AG08395 (cell line): ENCODE measurements at regions not wholly inside any gene's neighbourhood (a gene's known extent, or its start where the extent isn't known, plus 50 kb on each side); places are given as distances from the start of the nearest gene placed in this dataset.
"Not testable (repeated sequence)": the region's sequence is repeated elsewhere in the genome, so short reads cannot be mapped to it uniquely, and the experiment has no call there.

ENCODE experiments used
- DNase-seq: peaks from one replicate; pipeline ENCODE4 v3.0.0; 2012; ENCODE audit warnings: mixed read lengths, low spot score

GRCh38 chr13:80173224-80173623 lies 167.7 kb downstream of the SPRY2 start:
- DNase-seq, result no peak

- DNase-seq, result no peak
Measured at GRCh38 chr13:80171096-80171495, 169.8 kb downstream of the SPRY2 start.

- DNase-seq, result peak; percentile 30
Measured at GRCh38 chr13:80168089-80168850, 172.7 kb downstream of the SPRY2 start.

DNA sequence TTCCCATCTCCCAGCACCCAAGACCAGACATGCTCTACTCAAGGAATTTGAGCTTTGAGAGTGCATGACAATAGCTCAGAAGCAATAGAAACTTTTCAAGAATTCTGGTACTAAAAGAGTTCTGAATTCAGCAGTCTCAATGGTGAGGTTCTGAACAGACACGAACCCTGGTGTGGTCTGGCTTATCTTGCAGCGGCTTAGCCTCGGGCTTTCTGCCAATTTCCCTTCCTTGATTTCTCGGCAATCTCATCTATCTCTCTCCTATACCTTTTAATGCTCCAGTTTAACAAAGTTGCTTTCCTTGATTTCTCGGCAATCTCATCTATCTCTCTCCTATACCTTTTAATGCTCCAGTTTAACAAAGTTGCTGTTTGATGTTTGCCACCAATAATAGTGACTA lies 174.6 kb downstream of the SPRY2 start:
- DNase-seq, result no peak

DNA sequence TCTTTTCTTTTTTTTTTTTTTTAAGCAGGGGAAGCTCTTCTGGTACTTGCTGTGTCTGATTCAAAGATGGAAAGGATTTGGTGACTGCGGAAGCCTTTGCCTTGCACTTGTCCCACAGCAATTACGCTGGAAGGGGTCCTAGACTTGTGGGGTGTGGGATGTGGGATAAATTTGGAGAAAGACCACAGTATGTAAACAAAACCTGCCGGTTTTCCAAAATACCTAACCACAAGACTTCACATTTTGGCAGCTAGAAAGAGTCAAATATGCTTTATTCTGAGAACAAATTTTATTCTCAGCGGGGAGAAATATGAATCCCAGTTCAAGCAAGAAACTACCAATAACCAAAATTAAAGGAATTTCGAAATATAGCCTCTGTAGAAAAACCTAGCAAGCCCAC lies 176.5 kb downstream of the SPRY2 start:
- DNase-seq, result no peak

DNA sequence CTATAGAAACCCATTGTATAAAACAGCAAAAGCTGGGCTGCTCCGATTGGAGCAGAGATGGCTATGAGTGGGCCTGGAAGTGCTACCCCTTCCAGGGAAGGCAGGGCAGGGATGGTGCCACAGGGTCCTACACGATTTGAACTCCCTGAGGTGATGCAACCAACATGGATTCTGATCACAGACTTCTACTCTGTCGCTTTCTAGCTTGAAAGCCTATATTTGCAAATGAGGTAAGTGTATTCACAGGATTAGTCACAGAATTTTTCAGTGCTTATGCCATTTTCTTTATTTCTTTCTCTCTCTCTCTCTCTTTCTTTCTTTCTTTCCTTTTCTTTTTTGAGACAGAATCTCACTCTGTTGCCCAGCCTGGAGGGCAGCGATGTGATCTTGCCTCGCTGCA lies 179.0 kb downstream of the SPRY2 start:
- DNase-seq, result no peak

GRCh38 chr13:80161219-80161618 lies 179.7 kb downstream of the SPRY2 start:
- no peak for DNase-seq

- DNase-seq, result no peak
Measured at GRCh38 chr13:80160110-80160509, 180.8 kb downstream of the SPRY2 start.

DNA sequence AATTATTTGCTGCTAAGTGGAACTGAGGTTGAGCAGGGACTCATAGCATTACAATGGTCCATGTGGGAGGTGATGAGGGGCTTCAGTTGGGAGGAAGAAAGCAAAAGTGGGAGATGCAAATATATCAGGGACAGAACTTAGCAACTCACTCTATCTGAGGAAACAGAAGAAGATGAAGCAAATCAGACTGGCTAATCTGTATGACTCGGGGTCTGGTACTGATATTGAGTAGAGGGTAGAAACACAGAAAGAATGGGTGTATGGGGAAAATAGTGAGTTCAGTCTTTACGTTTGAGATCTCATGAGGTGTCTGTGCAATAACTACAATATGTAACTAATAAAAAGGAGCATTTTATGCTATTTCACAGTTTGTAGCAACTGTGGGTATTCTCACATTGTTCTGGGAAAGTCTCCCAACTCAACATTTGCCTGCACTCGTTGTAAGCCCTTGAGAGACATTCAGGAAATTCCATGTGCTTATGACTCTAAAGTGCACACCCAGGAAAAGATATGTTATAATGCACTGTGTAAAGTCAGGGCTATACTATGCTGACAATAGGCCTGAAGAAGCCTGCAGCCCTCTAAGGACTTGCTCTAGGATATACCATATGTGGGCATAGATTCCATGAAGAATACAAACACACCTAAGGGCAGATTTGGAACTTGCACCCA lies 183.5 kb downstream of the SPRY2 start:
- DNase-seq, result peak; percentile 7

DNA sequence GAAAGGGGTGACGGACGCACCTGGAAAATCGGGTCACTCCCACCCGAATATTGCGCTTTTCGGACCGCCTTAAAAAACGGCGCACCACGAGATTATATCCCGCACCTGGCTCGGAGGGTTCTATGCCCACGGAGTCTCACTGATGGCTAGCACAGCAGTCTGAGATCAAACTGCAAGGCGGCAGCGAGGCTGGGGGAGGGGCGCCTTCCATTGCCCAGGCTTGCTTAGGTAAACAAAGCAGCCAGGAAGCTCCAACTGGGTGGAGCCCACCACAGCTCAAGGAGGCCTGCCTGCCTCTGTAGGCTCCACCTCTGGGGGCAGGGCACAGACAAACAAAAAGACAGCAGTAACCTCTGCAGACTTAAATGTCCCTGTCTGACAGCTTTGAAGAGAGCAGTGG lies 188.8 kb downstream of the SPRY2 start:
- not testable (repeated sequence) for DNase-seq

DNA sequence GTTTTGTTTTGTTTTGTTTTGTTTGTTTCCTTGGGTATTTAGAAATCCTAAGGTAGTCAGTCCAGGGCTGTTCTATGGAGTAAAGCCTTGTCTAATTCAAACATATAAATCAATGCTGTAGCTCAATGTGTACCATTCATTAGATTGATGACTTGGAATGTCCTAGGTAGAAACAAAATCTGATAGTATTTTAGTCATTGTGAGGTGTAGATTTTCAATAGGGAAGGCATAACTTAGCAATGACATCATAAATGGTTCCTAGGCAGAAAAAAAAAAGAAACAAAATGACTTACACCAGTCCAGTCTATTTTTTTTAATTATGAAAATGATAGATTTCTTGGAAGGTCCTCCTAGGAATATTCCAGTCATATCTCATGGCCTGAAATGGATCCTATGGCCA lies 189.9 kb downstream of the SPRY2 start:
- DNase-seq, result no peak

DNA sequence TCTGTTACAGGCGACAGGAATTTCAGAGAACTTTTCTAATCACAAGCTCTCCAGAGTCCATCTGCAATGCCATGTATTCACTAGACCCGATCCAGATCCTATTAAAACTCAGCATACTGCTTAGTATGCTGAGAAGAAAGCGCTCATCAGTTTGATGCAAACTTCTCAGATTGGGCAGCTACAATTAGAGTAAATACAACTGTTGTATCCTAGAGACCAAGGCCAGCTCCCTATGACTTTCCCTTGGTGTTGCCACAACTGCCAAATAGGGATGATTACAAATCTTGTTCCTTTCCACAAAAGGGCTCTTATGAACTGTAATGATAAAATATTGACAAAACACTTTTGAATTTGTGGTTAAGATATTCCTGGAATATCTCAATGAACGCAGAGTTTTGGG lies 191.2 kb downstream of the SPRY2 start:
- DNase-seq, result no peak

DNA sequence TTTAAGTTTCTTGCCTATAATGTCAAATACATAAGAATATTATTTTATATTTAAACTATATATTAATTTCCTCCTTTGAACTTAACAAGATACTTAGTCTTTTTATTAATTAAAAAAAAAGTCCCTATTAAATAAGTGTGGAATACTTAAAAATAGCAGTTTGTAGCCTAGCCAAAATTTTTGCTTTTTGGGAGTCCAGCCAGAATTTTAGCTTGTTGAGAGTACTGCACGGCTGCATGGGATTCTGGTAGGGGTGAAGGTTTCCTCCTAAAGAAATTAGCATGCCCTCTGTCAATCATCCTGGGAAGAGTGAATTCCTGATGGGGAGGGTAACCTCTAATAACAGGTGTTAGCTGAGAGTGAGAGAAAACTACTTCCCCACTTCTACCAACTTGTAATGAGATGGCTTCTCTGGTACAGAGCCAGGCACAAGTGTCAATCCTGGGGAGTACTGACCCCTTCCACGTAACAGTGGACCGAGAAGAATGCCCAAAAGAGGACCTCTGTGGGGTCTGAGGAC lies 195.7 kb downstream of the SPRY2 start:
- no peak for DNase-seq

DNA sequence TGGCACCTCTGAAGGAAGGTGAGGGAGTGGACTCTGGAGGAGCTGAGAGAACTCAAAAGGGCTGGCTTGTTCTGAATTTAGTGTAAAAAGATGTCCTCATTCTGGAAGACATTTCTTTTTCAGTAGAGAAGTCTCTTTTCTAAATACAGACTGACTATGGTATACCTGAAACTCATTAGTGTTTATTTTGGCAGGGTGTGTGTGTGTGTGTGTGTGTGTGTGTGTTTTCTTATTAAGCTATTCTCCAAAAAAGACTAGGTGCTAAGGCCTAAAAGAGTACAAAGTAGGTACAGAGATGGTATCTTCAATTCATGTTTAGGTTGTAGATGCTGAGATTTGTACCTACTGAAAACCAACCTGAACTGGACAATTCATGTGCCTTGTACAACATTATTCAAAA lies 196.4 kb downstream of the SPRY2 start:
- DNase-seq, result no peak

- peak; percentile 66 for DNase-seq
Measured at GRCh38 chr13:80141123-80141849, 199.6 kb downstream of the SPRY2 start.

DNA sequence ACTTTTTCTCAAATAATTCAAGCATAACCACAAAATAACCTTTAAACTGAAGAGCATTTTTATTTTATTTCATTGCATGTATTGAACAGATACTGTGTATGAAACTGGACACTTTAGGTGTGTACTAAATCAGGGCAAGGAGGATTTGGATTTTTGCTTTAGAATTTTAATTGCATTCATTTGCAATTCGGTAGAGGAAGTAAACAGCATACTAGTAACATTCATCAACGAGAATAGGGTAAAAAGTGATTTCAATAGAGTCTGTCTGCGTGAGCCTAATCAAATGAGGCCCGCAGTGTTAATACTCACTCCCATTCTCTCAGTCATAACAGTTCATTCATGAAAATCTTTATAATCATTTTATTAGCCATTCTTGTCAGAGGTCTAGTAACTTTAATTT lies 200.2 kb downstream of the SPRY2 start:
- DNase-seq, result no peak

DNA sequence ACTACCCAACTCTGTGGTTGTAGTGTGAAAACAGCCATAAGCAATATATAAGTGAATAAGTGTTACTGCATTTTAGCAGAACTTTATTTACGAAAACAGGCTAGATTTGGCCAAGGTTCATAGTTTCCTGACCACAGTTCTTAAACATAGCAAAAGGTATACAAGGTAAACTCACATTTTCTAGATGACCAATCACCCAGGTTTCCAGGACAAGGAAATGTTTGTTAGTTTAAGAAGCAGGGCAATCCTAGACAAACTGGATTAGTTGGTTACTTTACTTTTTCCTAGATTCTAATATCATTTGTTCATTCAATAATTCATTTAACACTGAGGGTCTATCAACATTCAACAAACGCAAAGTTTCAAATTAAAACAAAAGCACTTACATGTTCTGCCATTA lies 201.7 kb downstream of the SPRY2 start:
- DNase-seq, result no peak

DNA sequence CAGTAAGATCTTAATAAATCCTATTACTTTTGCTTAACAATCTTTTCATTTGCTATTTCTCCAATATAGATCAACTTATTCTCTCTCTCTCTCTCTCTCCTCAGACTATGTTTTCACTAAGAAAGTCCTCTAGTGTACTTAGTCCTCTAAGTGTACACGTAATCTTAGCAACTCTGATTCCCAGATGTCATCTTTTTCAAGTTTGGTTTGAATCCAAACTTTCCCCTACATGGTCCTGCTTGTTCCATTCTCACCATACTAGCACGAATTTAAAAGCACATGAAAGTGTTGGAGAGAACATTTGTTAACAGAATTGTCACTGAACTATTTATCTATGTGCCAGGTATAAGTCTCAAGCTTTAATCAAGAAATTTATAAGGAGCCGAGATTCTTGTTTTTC lies 202.9 kb downstream of the SPRY2 start:
- DNase-seq, result no peak

DNA sequence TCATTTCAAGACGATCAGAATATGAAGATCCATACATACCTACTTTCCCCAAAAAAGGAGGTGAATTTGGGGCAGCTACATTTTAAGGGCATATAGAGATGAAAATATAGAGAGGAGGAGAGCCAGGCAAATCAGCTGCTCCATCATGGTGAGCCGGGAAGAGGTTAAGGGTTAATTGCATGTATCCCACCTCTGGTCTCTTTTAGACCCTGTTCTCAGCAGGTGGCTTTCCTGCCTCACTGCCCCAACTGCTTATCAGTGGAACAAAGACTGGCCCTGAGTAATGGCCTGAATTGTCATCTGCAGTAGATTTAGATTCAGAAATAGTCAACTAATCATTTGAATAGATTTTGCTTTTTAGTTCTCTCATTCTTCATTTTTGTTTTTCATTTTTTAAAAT lies 206.6 kb downstream of the SPRY2 start:
- DNase-seq, result no peak

- DNase-seq, result no peak
Measured at GRCh38 chr13:80133631-80134261, 207.2 kb downstream of the SPRY2 start.

- peak; percentile 42 for DNase-seq
Measured at GRCh38 chr13:80132741-80133601, 208.0 kb downstream of the SPRY2 start.
